IMR-90 (cell line): ENCODE measurements at regions not wholly inside any gene's neighbourhood (a gene's known extent, or its start where the extent isn't known, plus 50 kb on each side); places are given as distances from the start of the nearest gene placed in this dataset.

Experiments
- FOS ChIP-seq: fragments of 150-350 bp; IDR thresholded peaks from 2 replicates; pipeline ENCODE4 v1.6.1; 2016; ENCODE audit warnings: low read depth, low read length
- MAFK ChIP-seq: IDR thresholded peaks from 2 replicates; pipeline ENCODE4 v1.6.1; 2012; ENCODE audit warnings: low read depth, low read length, improper control_type of control experiment
- MAZ ChIP-seq: IDR thresholded peaks from 2 replicates; pipeline ENCODE4 v1.6.1; 2012; ENCODE audit warnings: low read depth, mild to moderate bottlenecking, low read length, improper control_type of control experiment, moderate library complexity, borderline replicate concordance
- MXI1 ChIP-seq: IDR thresholded peaks from 2 replicates; pipeline ENCODE4 v1.6.1; 2012; ENCODE audit warnings: low read depth, mild to moderate bottlenecking, low read length, moderate library complexity, borderline replicate concordance
- POLR2A ChIP-seq: IDR thresholded peaks from 2 replicates; pipeline ENCODE4 v1.6.1; 2012; ENCODE audit warnings: mild to moderate bottlenecking, low read depth, low read length
- RAD21 ChIP-seq: IDR thresholded peaks from 2 replicates; pipeline ENCODE4 v1.6.1; 2012; ENCODE audit warnings: low read length, improper control_type of control experiment
- SMC3 ChIP-seq: fragments of 150-350 bp; IDR thresholded peaks from 2 replicates; pipeline ENCODE4 v1.6.1; 2016; ENCODE audit warnings: low read depth, mild to moderate bottlenecking, antibody characterized with exemption, low read length, moderate library complexity
- TF ChIP-seq, protein P1 (sequence below): conservative IDR thresholded peaks from 2 replicates; pipeline ENCODE4 v1.5.1; 2012; ENCODE audit warnings: mild to moderate bottlenecking, low read depth, low read length, improper control_type of control experiment
- TF ChIP-seq, protein P2 (sequence below): fragments of 150-350 bp; IDR thresholded peaks from 2 replicates; pipeline ENCODE4 v1.6.1; 2017; ENCODE audit warnings: mild to moderate bottlenecking, antibody characterized with exemption, low read length, low read depth

DNA sequence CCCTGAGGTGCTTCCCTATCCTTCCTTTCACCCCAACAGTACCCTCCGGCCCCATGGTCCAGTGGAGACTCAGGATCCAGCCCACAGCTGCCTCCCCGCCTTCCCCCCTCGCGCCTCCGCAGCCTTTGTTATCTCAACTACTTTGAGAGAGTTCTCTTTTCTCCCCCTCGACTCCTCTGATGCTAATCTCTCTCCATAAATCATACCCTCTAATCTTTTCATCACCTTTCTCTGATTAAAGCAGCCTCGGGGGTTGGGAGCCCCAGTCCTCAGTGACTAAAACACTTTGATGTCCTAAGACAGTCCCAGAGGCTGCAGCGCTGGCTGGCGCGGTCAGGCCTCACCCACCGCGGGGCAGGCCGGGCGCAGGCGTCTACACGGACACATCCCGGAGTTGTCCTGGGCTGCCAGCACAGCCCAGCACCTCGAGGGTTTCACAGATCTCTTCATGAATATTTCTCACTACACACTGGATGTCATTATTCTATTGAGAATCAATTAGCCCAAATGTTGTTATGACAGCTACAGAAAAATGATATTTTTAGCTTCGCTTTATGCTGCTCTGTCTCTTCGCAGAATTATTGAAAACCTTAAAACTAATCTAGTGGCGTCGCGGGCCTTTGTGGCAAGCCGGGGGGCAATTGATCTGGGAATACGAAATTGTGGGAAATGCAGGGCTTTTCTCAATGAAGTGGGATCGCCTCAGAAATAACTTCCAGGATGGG lies 289.5 kb downstream of the RRAGC start:
- TF ChIP-seq, protein P1, sequence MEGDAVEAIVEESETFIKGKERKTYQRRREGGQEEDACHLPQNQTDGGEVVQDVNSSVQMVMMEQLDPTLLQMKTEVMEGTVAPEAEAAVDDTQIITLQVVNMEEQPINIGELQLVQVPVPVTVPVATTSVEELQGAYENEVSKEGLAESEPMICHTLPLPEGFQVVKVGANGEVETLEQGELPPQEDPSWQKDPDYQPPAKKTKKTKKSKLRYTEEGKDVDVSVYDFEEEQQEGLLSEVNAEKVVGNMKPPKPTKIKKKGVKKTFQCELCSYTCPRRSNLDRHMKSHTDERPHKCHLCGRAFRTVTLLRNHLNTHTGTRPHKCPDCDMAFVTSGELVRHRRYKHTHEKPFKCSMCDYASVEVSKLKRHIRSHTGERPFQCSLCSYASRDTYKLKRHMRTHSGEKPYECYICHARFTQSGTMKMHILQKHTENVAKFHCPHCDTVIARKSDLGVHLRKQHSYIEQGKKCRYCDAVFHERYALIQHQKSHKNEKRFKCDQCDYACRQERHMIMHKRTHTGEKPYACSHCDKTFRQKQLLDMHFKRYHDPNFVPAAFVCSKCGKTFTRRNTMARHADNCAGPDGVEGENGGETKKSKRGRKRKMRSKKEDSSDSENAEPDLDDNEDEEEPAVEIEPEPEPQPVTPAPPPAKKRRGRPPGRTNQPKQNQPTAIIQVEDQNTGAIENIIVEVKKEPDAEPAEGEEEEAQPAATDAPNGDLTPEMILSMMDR: no peak
- TF ChIP-seq RAD21 (no peak), MXI1 (no peak), MAFK (no peak), POLR2A (no peak), SMC3 (no peak), MAZ (no peak), FOS (no peak)
- TF ChIP-seq, protein P2, sequence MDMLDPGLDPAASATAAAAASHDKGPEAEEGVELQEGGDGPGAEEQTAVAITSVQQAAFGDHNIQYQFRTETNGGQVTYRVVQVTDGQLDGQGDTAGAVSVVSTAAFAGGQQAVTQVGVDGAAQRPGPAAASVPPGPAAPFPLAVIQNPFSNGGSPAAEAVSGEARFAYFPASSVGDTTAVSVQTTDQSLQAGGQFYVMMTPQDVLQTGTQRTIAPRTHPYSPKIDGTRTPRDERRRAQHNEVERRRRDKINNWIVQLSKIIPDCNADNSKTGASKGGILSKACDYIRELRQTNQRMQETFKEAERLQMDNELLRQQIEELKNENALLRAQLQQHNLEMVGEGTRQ: no peak
